Prostate gland (tissue), 2 donors: ENCODE measurements at regions not wholly inside any gene's neighbourhood (a gene's known extent, or its start where the extent isn't known, plus 50 kb on each side); places are given as distances from the start of the nearest gene placed in this dataset.

Source experiments
- POLR2A ChIP-seq: fragments of 450-650 bp; IDR thresholded peaks from one replicate; pipeline ENCODE4 v1.6.1; 2016; ENCODE audit warnings: antibody characterized with exemption, mild to moderate bottlenecking
- TF ChIP-seq, protein P1 (sequence below), 4 experiments: fragments of 200-600 bp in 2 of 4; fragments of 450-650 bp in 2 of 4; sonication (generic) in 2 of 4; IDR thresholded peaks; 1 replicate in 3 of 4; 2 replicates in 1 of 4; pipeline ENCODE4 v1.5.1; 2016 to 2019; ENCODE audit warnings: antibody characterized with exemption in 4 of 4, mild to moderate bottlenecking in 2 of 4, moderate library complexity in 2 of 4

GRCh38 chr6:167710363-167710920 lies 116.3 kb upstream of the AFDN start:
- TF ChIP-seq POLR2A: no peak
- TF ChIP-seq, protein P1, sequence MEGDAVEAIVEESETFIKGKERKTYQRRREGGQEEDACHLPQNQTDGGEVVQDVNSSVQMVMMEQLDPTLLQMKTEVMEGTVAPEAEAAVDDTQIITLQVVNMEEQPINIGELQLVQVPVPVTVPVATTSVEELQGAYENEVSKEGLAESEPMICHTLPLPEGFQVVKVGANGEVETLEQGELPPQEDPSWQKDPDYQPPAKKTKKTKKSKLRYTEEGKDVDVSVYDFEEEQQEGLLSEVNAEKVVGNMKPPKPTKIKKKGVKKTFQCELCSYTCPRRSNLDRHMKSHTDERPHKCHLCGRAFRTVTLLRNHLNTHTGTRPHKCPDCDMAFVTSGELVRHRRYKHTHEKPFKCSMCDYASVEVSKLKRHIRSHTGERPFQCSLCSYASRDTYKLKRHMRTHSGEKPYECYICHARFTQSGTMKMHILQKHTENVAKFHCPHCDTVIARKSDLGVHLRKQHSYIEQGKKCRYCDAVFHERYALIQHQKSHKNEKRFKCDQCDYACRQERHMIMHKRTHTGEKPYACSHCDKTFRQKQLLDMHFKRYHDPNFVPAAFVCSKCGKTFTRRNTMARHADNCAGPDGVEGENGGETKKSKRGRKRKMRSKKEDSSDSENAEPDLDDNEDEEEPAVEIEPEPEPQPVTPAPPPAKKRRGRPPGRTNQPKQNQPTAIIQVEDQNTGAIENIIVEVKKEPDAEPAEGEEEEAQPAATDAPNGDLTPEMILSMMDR (IDR thresholded peaks at IDR 0.05): no peak
